ENCODE measurements at regions not wholly inside any gene's neighbourhood (a gene's known extent, or its start where the extent isn't known, plus 50 kb on each side); places are given as distances from the start of the nearest gene placed in this dataset.
"Not testable (repeated sequence)": the region's sequence is repeated elsewhere in the genome, so short reads cannot be mapped to it uniquely, and the experiment has no call there.

DNA sequence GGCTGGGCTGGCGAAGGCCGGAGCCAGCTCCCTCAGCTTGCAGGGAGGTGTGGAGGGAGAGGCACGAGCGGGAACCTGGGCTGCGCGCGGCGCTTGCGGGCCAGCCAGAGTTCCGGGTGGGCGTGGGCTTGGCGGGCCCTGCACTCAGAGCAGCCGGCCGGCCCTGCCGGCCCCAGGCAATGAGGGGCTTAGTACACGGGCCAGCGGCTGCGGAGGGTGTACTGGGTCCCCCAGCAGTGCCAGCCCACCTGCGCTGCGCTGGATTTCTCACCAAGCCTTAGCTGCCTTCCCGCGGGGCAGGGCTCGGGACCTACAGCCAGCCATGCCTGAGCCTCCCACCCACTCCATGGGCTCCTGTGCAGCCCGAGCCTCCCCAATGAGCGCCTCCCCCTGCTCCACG lies 1021.4 kb downstream of the PLA2G4A start:
- not testable (repeated sequence) for DNase-seq

DNA sequence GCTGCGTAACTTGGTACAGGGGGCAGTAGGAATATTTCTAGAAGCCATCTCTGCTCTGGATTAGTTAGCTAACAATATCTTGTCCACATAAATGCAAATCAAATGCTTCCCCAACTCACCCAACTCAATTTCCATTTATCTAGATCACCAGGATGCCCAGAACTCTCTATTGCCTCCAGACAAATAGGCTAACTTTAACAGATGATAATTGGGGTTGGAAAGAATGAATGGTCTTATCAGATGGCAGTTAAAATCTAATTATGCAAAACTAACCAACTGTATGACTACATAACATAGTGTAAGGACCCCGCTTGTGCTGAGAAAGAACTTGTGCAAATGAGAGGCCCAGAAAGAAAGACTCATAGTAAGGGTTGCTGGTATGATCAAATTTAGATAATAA lies 1024.8 kb downstream of the PLA2G4A start:
- no peak for DNase-seq

DNA sequence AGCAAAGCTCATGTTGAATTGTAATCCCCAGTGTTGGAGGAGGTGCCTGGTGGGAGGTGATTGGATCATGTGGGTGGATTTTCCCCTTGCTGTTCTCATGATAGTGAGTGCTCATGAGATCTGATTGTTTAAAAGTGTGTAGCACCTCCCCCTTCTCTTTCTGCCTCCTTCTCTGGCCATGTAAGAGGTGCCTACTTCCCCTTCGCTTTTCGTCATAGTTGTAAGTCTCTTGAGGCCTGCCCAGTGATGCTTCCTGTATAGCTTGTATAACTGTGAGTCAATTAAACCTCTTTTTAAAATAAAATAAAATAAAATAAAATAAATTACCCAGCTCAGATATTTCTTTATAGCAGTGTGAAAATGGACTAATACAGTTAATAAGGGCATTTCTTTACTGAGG lies 1025.7 kb downstream of the PLA2G4A start:
- DNase-seq, result no peak

DNA sequence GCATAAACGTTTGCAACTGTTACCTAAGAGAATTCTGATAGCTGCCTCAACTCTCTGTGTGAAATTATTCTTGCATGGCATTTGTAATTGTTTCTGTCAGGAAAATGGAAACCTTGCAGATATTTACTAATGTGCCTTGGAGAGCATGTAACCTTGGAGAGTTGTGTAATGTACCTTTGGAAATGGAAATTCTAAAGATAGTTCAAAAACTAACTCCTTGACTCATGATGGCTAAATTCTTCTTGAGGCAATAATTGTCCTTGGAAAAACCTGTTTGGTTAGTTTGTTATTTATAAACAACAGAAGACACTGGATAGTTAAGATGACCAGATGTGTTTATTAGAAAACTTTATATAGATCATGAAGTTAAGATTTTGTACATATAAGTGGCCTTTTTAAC lies 1033.8 kb downstream of the PLA2G4A start:
- no peak for DNase-seq

DNA sequence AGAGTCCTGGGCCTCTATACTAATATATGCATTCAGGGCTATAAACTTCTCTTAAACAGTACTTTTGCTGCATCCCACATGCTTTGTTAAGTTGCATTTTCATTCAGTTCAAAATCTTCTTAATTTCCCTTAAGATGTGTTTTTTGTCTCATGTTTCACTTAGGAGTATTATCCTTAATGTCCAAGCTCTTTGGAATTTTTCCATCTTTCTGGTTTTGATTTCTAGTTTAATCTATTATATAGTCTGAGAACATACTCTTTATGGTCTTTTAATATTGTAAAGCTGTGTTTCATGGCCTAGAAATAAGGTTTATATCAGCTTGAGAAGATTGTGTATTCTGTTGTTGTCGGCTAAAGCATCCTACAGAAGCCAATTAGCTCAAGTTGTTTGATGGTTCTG lies 1041.8 kb downstream of the PLA2G4A start:
- DNase-seq, result no peak

DNA sequence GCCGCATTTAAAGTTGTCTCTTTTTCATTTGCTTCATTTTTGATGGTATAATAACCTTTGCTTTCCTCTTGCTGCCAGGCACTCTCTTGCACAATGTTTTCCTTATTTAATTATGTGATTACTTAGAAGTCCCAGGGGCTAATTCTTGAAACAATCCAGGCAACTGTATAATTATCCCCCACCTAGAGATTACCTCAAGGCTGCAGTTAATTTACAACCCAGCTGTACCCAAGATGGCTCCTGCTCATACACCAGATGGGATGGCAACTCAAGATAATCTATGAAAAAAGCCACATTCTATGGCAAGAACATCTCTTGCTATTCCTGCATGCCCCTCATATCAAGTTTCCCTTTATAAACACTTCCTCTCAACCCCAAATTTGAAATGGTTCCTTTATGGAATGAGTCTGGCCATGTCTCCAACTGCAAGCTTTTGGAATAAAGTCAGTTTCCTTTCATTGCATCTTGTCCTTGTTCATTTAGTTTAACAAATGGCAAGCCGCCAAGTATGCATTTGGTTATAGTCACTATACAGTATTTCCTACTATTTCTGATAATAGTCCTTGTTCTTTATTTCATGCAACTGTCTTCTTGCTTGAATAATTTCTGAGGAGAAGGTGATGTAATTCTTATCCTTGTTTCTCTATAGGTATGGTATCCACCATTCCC lies 1042.6 kb downstream of the PLA2G4A start:
- peak; percentile 84 for DNase-seq

DNA sequence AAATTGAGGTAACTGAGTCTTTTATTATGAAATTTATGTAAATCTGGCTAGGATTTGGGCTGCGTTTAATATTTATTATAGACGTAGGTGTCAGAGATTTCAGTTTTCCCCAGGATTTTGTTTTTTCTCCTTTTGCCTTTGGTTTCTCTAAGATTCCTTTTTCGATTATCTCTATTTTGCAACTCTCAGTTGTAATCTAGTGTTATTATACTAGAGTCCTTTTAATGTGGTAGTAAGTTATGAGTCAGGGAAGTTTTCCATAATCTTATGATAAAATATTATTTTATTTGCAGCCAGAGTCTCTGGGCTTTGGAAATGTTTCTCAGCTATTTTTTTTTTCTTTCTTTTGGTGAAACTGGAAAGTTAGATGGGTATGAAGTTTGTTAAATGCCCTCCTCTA lies 1043.8 kb downstream of the PLA2G4A start:
- no peak for DNase-seq

DNA sequence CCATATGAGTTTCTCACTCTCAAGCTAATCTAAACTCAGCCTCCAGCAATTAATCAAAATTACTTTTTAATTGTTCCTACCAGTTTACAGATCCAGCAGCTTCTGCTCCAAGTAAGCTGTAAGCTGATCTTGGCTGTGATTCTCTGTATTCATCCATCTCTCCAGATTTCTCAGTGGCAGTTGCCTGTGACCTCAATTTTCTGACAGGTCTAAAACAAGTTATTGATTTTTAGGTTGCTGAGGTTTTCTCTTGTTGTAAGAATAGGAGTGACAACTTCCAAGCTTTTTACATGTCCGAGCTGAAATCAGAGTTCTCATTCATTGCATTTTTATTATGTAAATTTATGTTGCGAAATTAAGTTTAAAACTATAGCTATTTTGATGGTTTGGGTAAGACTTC lies 1044.4 kb downstream of the PLA2G4A start:
- no peak for DNase-seq

DNA sequence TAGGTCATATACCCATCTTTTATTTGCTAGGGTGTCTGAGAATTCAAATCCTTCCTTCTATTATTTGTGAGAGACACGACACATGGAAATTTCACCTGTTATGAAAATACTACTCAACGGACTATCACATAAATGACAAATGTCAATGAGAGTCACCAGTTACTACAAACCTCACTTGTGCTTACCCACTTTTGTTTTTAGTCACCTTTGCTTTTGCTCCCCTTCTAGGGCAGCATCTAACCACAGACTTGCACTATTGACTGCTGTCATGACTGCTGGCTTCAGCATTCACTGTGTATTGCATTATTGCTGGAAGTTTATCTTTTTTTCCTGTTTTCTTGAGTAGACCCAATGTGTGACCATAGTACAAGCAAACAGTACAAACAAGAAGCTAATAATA lies 1048.0 kb downstream of the PLA2G4A start:
- no peak for DNase-seq

DNA sequence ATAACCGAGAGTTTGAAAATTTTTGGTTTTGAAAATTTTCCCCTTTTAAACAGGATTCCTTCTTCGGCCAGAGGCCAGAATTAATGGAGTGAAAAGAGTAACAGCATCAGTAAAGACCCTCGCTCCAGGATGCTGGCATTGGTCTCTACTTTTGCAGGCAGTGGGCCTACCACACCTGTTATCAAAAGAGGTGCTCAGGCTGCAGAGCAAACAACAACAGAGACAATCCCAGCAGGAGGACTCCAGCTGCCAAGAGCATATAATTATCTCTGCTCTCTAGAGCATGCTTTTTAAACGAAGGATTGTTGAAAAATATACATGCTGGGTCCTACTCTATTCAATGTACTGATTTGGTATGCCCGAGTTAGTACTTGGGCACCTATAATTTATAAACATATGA lies 1048.5 kb downstream of the PLA2G4A start:
- DNase-seq, result peak; percentile 21

DNA sequence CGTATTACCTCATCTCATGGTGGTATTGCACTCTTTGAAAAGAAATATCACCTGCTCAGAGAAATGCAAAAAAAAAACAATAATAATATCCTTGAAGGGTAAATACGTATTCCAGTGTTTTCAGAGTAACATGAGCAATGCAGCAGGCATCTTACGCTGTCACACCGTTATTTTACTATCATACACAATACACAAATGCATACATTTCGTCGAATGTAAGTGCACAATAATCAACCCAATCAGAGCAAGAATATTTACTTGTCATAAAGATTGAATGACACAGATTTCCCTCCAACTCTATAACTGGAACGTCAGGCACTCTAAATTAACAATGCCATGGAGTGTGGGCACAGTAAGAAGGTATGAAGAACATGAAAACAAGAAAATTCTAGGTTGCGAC lies 1050.1 kb downstream of the PLA2G4A start:
- no peak for DNase-seq

DNA sequence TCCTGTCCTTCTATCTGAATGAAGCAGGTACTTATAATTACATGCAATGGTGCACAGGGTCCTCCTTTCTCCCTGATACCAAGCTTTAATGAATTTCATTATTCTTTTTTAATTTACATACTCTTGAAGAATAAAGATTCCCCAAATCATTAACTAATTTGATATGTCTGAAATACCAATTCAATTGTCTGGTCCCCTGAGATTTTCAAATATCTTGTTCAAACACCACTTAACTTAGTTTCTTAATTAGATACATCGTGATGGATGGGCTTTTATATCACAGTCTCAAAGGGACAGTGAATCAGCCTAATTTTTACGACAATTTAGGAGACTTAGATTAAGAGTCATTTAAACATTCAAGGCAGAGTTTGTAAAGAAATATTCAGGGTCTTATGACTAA lies 1054.6 kb downstream of the PLA2G4A start:
- DNase-seq, result peak; percentile 36

DNA sequence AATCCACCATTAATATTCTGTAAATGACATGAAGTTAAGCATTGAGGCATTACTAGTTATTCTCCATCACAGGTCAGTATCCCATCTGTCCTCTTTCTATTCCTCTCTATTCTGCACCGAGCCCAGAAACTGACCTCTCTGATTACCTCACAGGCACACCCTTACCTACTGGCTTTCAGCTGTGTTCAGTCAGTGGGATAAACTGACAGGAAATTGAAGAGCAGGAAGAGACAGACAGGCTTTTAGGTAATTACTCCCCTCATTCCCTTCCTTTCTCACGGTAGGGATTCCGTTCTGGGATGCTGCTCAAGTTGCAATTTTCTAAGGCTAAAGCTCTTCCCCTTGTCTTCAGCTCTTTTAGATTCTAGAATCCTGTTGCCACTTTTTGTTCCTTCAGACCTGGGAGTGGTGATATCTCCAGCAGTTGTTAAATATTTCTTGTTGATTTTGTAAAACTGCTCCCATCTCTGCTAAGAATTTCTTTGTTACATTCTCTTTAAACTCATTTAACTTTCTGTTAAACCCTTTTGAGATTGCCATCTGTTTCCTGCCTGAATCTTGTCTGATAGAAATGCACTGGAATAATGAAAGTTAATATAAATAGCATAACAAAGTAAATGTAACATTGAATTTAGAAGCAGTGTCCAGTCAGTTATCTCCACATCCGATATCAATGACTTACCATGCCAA lies 1063.4 kb downstream of the PLA2G4A start:
- DNase-seq, result no peak

DNA sequence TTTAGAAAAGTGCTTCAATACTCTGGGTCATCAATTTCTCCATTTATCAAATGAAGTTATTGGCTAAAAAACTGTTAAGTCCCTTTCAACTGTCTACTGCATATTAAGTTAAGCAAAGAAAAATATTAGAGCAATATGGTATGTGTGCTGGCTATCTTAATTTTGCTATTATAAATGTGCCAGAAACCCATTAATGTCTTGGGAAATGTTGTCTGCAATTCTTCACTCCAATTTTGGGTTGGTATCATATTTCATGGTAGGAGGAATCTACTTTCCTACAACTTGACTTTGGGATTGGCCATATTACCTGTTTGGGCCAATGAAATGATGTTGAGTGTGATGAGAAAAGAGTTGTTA lies 1063.9 kb downstream of the PLA2G4A start:
- DNase-seq, result no peak

DNA sequence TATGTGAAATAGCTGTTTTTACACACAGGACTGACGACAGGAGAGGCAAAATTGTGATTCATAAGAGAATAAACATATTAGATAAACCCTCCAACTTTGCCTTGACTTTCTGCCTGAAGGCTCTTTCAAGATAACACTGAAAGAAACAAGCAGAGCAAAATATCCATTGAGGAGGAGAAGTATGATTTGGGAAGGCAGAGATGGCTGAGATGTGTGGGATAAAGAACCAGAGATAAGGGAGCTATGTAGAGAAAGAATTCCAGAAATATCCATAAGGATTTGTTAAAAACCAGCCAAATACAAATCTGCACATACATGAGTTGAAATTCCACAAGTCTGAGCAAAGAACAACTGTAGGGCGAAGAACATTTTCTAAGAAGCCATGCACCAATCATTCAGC lies 1064.7 kb downstream of the PLA2G4A start:
- DNase-seq, result no peak

DNA sequence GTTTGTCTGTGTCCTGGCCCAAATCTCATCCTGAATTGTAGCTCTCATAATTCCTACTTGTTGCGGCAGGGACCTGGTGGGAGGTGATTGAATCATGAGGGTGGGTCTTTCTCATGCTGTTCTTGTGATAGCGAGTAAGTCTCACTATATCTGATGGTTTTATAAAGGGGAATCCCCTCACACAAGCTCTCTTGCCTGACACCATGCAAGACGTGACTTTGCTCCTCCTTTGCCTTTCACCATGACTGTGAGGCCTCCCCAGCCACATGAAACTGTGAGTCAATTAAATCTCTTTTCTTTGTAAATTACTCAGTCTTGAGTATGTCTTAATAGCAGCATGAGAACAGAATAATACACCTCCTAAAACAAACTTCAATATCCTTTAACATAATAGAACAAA lies 1065.6 kb downstream of the PLA2G4A start:
- DNase-seq, result no peak

DNA sequence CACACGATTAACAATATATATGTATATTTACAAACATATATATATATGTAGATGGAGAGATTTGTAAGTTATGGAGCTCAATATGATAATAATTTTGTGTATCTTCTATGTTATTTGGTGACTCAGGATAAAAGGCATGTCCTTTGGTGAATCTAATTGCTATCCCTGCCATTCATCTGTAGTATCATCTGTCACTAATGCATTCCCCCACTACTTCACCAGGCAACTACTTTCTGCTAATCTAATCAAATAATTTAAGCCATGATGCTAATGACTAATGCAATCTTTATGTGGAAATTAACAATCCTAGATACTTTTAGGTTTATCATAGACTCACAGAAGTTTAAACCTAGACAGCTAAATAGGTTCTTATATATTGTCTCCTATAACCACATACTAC lies 1074.5 kb downstream of the PLA2G4A start:
- no peak for DNase-seq

DNA sequence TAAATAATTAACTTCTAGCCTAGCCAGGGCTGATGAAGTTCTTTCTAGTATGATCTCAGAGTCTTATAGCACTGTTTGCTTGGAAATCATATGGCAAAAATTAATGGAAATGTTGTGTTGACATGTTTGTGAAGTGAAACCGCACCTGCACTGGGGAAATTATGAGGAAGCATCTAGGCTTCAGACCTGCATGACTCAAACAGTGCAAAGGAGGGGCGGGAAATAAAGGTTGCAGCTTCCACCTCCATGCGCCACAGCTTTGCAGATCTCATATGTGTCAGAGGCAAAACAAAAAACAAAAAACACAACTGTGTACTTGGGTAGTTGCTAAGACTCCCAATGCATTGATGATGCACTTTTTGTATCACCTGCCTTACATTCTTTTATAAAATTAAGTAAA lies 1080.6 kb downstream of the PLA2G4A start:
- DNase-seq, result no peak

DNA sequence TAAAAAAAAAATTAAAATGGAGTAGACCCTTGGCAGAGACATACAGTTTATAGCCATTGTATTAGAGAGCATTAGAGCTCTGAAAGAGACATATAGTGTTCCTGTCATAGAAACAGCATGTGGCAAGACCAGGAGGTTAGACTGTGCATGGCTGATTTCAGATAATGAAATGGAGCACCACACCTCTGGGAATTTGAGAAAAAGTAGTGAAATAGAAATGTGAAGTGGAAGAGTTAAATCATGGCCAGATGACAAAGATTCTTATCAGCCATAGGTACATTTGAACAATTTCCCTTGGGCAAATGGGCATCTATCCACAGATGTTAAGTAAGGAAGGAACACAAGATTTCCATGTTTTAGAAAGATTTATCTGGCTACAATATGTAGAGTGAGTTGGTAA lies 1083.1 kb downstream of the PLA2G4A start:
- no peak for DNase-seq

DNA sequence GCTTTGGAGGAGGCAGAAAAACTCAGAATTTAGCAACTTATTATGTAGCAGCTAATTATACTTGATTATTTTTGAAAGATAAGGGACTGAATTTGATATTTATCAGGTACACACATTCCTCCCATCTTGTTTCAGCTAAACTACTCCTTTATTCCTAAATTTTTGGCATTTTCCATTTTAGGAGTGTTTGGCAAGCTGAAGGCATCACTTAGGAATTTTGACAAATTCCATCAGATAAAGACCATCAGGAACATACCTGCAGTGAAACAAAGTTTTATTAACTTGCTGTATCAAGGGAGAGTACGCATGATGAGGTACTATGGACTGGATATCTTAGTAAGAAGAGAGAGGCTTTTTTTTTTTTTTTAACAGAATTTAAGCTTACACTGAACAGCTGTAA lies 1092.2 kb downstream of the PLA2G4A start:
- no peak for DNase-seq

DNA sequence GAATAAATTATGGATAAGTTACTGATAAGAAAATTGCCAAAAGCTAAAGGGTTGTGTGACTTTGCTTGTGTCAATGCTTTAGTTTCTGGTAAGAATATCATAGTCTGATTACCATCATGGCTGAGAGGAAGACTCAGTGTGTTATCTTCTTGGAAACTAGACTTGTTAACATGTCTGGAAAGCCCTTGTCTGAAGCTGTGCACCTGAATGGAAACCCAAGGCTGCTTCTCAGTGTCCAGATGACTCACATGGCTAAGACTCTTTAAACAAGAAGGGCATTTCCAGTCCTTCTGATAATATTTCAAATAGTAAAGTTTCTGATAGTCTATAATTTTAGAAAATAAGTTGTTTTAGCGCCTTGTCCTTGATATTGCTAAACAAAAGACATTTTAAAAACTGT lies 1092.7 kb downstream of the PLA2G4A start:
- DNase-seq, result no peak

DNA sequence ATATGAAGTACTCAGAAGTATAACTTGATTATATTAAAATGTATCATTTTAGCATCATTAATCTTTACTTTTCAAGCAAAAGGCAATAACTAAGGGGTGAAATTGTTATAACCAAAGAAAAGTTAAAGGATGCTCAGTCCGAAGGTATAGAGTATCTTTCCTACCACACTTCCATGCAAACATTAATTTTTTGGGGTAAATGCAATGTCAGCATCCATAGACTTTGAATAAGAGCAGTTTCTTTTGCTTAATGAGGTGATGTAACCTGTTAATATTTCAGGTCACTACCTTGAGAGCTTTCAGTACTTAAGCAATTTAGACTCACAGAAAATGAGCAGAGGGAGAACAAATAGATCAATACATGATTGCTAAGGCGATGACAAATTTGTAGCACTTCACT lies 1093.5 kb downstream of the PLA2G4A start:
- no peak for DNase-seq

DNA sequence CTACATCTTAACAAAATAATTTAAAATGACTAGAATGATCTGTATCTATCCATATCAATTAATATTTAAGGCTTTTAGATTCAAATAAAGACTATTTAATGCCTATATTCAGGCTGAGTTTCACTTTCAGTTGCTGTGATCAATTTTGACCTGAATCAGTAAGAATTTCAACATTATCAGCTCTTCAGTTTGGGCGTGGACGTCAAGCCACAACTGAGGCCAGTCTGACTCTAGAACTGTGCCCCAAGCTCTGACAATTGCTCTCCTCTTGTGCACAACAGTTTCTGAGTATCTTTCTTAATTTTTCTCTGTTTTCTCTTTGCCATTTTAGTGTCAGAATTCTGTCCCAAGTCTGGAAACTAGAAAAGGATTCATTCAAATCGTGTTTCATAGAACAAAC lies 1095.5 kb downstream of the PLA2G4A start:
- no peak for DNase-seq

DNA sequence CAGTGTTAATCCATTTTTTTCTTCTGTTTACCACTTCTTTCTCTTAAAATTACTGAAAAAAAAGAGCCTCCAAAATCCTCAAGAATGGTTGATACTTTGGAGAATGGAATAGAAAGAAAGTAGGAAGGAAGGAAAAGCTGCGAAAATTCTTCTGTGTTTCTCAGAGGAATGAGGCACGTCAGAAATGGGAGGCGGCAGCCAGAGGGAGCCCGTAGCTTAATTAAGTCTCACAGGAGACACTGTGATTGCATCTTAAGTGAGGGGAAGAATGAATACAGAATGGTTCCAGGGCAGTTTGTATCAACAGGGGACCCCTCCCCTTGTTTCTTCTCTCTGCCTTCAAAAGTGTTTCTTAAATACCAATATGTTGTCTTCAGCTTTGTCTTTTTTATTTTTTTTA lies 1099.5 kb downstream of the PLA2G4A start:
- DNase-seq, result peak; percentile 29

DNA sequence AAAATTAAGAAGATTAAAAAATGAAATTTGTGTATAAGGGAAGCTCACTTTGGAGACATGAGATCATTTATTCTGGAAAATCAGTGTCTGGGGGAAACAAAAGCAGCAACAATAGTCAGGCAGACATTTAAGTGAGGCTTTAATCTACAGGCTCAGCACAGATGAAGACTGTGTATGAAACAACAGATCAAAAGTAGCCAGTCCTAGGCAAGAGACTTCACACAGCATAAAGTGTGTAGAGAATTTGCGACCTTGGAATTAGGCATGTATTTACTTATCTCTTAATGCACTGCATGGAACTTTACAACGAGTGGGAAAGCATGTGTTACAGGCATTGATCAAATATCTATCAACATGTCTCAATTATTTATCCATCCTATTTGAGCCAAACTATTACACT lies 1099.9 kb downstream of the PLA2G4A start:
- no peak for DNase-seq

Data from NCI-H1436 (cell line).